Stomach (tissue), 8 donors: ENCODE measurements at regions not wholly inside any gene's neighbourhood (a gene's known extent, or its start where the extent isn't known, plus 50 kb on each side); places are given as distances from the start of the nearest gene placed in this dataset.
A peak's percentile ranks its signal among the peaks of the same experiment; 100 is the strongest.

Source experiments
- DNase-seq, 2 donors: peaks; one replicate each; pipeline versions ENCODE4 v3.0.0 to v3.0.0-alpha.2; 2013 to 2019
- H3K27ac ChIP-seq, 5 donors: fragments of 200-600 bp in 4 of 5; sonication (generic) in 4 of 5; one replicate each; pipeline ENCODE4 v1.5.1; 2013 to 2019; ENCODE audit warnings: mild to moderate bottlenecking in 1 of 5, moderate library complexity in 1 of 5
- H3K27me3 ChIP-seq, 3 donors: fragments of 200-600 bp; sonication (generic); one replicate each; pipeline ENCODE4 v1.5.1; 2017 to 2019; ENCODE audit warnings: mixed run types in 1 of 3
- H3K36me3 ChIP-seq, 4 donors: fragments of 200-600 bp; sonication (generic); 1 replicate in 3 of 4; 2 replicates in 1 of 4; pipeline ENCODE4 v1.5.1; 2016 to 2019
- H3K4me1 ChIP-seq, 4 donors: fragments of 200-600 bp; sonication (generic); one replicate each; pipeline ENCODE4 v1.5.1; 2016 to 2019
- H3K4me3 ChIP-seq, 4 donors: fragments of 200-600 bp; sonication (generic) in 3 of 4; one replicate each; pipeline ENCODE4 v1.5.1; 2016 to 2019; ENCODE audit warnings: mild to moderate bottlenecking in 1 of 4
- H3K9me3 ChIP-seq, 4 donors: fragments of 200-600 bp; sonication (generic); one replicate each; pipeline ENCODE4 v1.5.1; 2016 to 2019
- CTCF ChIP-seq, 7 experiments: fragments of 450-650 bp in 4 of 7; fragments of 200-600 bp in 3 of 7; sonication (generic) in 3 of 7; IDR thresholded peaks; one replicate each; pipeline ENCODE4 v1.5.1; 2016 to 2019; ENCODE audit warnings: antibody characterized with exemption in 7 of 7, control low read depth in 2 of 7, mild to moderate bottlenecking in 1 of 7
- EP300 ChIP-seq: sonication (generic); formaldehyde crosslinking; IDR thresholded peaks from one replicate; pipeline ENCODE4 v1.6.1; 2017; ENCODE audit warnings: antibody characterized with exemption
- POLR2A ChIP-seq, 4 donors: fragments of 450-650 bp; IDR thresholded peaks; one replicate each; pipeline ENCODE4 v1.6.1; 2016; ENCODE audit warnings: antibody characterized with exemption in 4 of 4, control low read depth in 2 of 4, mild to moderate bottlenecking in 1 of 4, moderate library complexity in 1 of 4
- POLR2AphosphoS5 ChIP-seq, 3 donors: sonication (generic); formaldehyde crosslinking; IDR thresholded peaks; one replicate each; pipeline ENCODE4 v1.6.1; 2016; ENCODE audit warnings: antibody characterized with exemption in 3 of 3
- WGBS, 5 donors: extraction: QIAGEN DNeasy Blood & Tissue Kit in 3 of 5; methylation state at CpG; one replicate each; pipeline versions ENCODE4 v1.1.5 to v1.1.7; 2013 to 2018; 5-methylcytosine and 5-hydroxymethylcytosine counted together
- intact Hi-C: fragments of 100-400 bp; cut with DNase I; formaldehyde crosslinking; loops from one replicate; pipeline ENCODE4 v1.15.1; 2023; ENCODE audit warnings: low total_unique reads
- donor health status: healthy with polysubstance abuse.
- donor health status: Bipolar disorder and iron deficiency.
- donor health status: healthy.

DNA sequence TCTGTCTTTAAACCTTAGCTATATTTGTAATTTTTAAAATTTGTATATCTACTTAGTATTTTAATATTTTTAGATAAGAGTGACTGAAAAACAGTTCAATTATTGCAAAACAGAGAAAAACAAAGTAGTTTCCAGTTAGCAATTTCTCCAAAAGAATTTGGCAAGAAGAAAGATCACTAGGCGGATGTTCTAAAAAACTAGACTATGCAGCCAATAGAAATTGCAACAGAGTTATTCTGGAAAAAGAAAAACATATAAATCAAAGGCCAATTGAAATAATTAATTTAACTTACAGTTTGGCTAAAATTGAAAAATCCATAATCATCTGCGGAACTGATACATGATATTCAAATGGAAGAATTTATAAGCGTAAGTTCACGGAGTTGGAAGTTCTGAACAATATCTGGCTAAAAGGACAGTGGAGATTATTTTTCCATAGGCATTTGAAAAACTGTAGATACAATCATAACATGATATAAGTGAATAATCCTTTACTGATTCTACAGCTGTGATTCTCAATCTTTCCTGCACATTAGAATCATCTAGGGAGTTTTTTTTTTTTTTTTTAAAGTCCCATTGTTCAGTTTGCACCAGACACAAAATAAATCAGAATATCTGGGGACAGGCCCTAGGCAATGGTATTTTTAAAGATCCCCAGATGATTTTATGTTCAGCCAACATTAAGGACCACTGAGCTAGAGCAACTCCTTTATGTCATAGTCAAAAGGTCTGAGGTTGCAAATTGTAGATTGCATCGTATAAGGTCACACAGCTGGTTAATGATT lies 605.1 kb upstream of the DAB2 start:
- Histone ChIP-seq H3K9me3 (no peaks in the 10 kb centered on the region), H3K27ac (no peak overlapping the region)

GRCh38 chr5:40027400-40027799 lies 602.6 kb upstream of the DAB2 start:
- no peak for DNase-seq
- Histone ChIP-seq H3K27me3 (no peaks in the 10 kb centered on the region), H3K4me1 (no peaks in the 10 kb centered on the region), H3K4me3 (no peak overlapping the region), H3K27ac (no peak overlapping the region), H3K36me3 (no peaks in the 10 kb centered on the region), H3K9me3 (no peaks in the 10 kb centered on the region)
- intact Hi-C loops = no loop called here
- TF ChIP-seq POLR2A (IDR thresholded peaks at IDR 0.05) = no peak
- no peak for TF ChIP-seq CTCF (IDR thresholded peaks at IDR 0.05)
- TF ChIP-seq POLR2AphosphoS5 (IDR thresholded peaks at IDR 0.05) = no peak
- no peak for TF ChIP-seq EP300
- 68 to 97% (median 95%) methylated on average over 4 of the region's 4 CpGs for WGBS, 5 donors

More for the DNA sequence above, 605.1 kb upstream of the DAB2 start:
- no peak overlapping the region for H3K4me3 ChIP-seq
- H3K4me1 ChIP-seq = no peaks in the 10 kb centered on the region
- 86 to 96% (median 91%) methylated on average over 5 of the region's 5 CpGs for WGBS, 5 donors
- no peak for TF ChIP-seq POLR2A (IDR thresholded peaks at IDR 0.05)
- no peaks in the 10 kb centered on the region for H3K36me3 ChIP-seq
- intact Hi-C loops = no loop called here
- H3K27me3 ChIP-seq = no peaks in the 10 kb centered on the region
- DNase-seq = peak in 1 of 2 donors; percentile 9

DNA sequence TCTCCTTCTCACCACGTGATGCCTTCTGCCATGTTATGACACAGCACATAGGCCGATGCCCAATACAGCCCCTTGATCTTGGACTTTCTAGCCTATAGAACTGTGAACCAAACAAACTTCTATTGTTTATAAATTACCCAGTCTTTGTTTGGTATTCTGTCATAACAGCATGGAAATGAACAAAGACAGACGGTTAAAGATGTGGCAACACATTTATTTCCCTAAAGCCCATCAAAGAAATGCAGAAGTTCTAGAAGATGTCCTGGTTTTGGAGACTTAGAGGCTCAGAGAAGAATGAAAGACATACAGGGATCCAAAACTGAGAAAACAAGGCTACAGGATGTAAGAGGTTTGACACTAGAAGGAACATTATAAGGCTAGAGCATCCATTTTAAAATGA lies 600.8 kb upstream of the DAB2 start:
- H3K27me3 ChIP-seq = no peaks in the 10 kb centered on the region
- WGBS, 5 donors = 47 to 86% (median 66%) methylated on average over 3 of the region's 3 CpGs
- no peaks in the 10 kb centered on the region for H3K36me3 ChIP-seq
- H3K9me3 ChIP-seq = no peaks in the 10 kb centered on the region
- no peak for DNase-seq
- no peak for TF ChIP-seq POLR2A (IDR thresholded peaks at IDR 0.05)
- TF ChIP-seq POLR2AphosphoS5 (IDR thresholded peaks at IDR 0.05) = no peak
- TF ChIP-seq CTCF (IDR thresholded peaks at IDR 0.05) = no peak
- TF ChIP-seq EP300 = no peak
- intact Hi-C loops = no loop called here
- no peak overlapping the region for H3K27ac ChIP-seq
- H3K4me1 ChIP-seq = no peaks in the 10 kb centered on the region
- H3K4me3 ChIP-seq = no peak overlapping the region

- no peak for DNase-seq
- Histone ChIP-seq H3K4me3 (no peak overlapping the region), H3K9me3 (no peaks in the 10 kb centered on the region), H3K36me3 (no peaks in the 10 kb centered on the region), H3K27ac (no peak overlapping the region), H3K27me3 (no peaks in the 10 kb centered on the region), H3K4me1 (no peaks in the 10 kb centered on the region)
- TF ChIP-seq EP300 (no peak), CTCF (IDR thresholded peaks at IDR 0.05) (no peak), POLR2AphosphoS5 (IDR thresholded peaks at IDR 0.05) (no peak), POLR2A (IDR thresholded peaks at IDR 0.05) (no peak)
- WGBS, 5 donors = 48 to 97% (median 95%) methylated on average over 1 of the region's 1 CpG
- intact Hi-C loops = no loop called here
Observed at GRCh38 chr5:40022057-40022456, 597.3 kb upstream of the DAB2 start.

DNA sequence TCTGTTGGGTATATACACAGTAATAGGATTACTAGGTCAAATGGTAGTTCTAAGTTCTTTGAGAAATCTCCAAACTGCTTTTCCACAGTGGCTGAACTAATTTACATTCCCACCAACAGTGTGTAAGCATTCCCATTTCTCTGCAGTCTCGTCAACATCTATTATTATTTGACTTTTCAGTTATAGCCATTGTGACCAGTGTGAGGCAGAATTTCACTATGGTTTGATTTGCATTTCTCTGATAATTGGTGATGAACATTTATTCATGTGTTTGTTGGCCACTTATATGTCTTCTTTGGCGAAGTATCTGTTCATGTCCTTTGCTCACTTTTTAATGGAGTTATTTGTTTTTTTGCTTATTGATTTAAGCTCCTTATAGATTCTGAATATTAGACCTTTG lies 596.2 kb upstream of the DAB2 start:
- no peak overlapping the region for H3K4me3 ChIP-seq
- intact Hi-C loops = no loop called here
- no peaks in the 10 kb centered on the region for H3K4me1 ChIP-seq
- 68 to 88% (median 79%) methylated on average over 2 of the region's 2 CpGs for WGBS, 5 donors
- H3K27ac ChIP-seq = no peak overlapping the region
- DNase-seq = no peak
- H3K27me3 ChIP-seq = no peaks in the 10 kb centered on the region
- TF ChIP-seq EP300 = no peak
- TF ChIP-seq CTCF (IDR thresholded peaks at IDR 0.05) = no peak
- no peak for TF ChIP-seq POLR2A (IDR thresholded peaks at IDR 0.05)
- TF ChIP-seq POLR2AphosphoS5 (IDR thresholded peaks at IDR 0.05) = no peak
- no peaks in the 10 kb centered on the region for H3K36me3 ChIP-seq
- H3K9me3 ChIP-seq = no peaks in the 10 kb centered on the region
